Myocyte (in vitro differentiated cells): ENCODE measurements at regions not wholly inside any gene's neighbourhood (a gene's known extent, or its start where the extent isn't known, plus 50 kb on each side); places are given as distances from the start of the nearest gene placed in this dataset.

Source experiments
- DNase-seq: peaks from one replicate; pipeline ENCODE4 v3.0.0-alpha.2; 2012; ENCODE audit warnings: low read depth

DNA sequence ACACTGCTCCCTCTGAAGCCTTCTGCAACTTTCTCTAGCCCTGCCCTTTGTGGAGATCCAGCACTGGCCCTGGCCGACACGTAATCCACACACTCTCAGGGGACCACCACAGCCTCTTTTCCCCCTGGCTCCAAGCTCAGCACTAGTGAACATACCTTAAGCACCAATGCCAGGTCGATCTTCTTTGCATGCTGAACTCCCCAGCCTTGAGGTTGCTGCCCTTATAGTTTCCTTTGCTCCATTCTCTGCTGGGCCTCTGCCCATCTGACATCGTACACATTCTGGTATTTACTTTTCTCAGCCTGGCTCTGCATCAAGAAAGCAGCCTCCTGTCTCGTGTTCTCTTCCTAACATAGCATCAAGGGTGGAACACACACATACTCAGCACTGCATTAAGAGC, 361.5 kb downstream of the LPIN1 start:
- no peak for DNase-seq

GRCh38 chr2:12109363-12110017, 363.1 kb downstream of the LPIN1 start:
- no peak for DNase-seq

DNA sequence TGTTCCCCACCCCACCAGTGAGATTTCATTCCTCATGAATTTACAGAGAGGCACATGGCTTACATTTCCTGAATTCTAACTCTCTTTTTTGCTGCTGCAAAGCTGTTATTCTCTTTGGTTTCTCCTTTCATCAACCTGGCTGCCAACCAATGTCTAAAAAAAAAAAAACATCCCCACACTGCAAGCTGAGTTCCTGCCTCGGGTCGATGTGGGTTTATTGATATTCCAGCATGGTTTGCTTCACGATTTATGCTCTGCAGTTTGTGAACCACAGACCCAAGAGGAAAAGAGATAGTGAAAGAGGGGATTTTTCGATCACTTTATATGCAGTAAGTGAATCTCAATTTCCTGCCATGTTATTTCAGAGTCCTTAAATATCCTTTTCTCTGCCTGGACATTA, 363.6 kb downstream of the LPIN1 start:
- DNase-seq = peak; percentile 46

GRCh38 chr2:12110481-12110880, 364.0 kb downstream of the LPIN1 start:
- no peak for DNase-seq

DNA sequence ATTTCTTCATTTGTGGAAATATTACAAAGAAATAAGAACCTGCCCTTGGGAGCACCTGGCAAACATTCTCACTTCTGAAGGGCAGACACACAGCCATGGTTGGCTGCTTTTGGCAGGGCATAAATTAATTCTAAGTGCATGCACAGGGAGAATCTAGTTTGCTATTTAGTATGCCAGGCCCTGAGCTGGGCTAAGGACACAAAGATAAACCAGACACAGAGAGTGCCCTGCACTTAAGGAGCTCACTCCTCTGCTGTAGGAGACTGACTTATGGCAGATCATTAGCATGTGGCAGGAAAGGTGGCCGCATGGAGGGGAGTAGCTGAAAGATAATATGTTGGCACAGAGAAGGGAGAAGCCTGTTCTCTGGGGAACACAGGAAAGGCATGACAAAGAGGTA, 367.0 kb downstream of the LPIN1 start:
- DNase-seq = no peak

DNA sequence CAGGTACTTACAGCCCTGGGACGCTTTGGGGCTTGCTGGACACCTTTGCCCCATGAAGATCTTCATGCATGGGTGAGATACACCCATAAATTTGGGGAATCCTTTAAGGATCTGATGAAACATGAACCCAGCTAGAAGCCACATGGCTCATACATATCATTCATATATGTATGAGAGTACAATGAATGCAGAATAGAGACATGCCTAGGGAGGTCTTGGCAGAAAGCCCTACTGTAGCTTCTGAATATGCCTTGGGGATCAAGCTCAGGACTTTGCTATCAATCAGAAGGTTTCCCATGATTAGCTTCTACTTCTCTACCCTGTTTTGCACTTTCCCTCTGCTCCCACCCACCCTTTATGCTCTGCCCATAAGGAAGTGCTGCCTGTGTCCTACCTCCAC, 368.4 kb downstream of the LPIN1 start:
- DNase-seq = no peak

DNA sequence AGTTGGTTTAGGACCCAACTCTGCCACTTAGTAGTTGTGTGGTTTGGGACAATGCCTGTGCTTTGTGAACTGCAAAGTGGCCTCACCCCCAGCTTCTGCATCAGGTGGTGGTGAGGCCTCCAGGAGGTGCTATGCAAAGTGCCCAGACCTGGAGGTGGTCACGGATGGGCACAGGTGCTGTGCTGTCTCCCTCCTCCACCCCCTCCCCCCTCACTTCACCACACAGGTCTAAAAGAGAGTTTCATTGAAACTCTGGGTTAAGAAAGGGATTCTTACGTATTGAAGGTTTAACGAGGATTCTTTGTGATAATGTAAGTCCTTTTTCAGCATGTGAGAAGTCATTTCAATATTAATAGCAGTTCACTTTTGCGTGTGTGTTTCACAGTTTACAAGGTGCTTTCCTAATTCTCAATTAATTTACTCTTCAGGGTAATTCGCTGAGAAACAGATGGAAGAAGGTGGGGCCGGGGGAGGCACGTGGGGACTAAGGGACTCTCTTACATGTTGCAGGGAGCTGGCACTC, 369.9 kb downstream of the LPIN1 start:
- DNase-seq = no peak

DNA sequence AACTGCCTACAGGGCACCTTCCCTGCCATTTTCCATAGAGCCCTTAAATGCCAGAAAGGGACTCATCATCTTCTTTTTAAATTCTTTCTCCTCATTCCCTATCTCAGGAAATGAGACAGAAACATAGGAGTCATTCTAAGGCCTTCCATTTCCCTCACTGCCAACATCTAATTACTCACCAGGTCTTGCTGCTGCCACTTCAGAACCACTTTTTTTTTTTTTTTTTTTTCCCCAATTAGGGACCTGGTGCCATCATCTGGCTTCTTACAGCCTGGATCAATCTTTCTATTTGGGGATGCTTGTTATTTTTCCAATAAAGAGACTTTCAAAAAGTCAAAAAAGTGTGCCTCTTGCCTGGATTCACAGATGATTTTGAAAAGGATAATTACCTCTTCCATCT, 373.4 kb downstream of the LPIN1 start:
- DNase-seq = no peak

DNA sequence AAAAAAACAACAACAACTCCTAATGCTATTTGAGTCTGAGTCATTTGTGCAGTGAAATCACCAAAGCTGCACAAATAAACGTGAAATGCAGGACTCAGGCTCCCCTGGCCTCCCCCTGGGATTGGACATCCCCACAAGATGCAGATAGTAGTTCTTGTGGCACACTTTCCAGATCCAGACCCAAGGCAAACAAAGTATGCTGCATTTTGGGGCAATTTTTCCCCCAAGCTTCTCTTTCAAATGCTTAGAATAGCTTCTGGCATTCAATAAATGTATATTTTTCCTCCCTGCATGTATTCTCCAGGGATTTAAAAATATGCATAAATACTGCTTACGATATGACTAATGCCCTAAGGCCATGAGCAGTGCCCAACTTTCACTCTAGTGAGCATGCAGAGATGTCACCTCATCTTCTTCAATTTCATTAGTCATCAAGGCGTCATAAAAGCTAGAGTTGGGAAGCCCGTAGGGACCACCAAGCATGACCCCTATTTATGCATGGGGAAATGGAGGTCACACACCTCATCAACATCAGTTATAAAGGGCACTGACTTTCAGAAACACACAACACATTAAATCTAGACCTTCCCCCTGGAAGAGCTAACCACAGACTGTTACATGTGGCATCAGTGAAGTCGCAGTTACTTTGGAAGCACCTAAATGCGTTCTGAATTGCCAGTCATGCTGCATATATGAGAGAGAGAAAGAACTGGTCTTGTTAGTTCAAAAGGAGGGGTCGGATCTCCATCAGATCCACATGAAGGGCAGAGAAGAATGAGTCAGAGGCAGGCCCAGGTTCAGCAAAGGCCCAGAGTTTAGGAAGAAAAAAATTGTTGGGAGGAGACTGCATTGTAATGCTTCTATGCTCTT, 374.1 kb downstream of the LPIN1 start:
- peak; percentile 24 for DNase-seq

DNA sequence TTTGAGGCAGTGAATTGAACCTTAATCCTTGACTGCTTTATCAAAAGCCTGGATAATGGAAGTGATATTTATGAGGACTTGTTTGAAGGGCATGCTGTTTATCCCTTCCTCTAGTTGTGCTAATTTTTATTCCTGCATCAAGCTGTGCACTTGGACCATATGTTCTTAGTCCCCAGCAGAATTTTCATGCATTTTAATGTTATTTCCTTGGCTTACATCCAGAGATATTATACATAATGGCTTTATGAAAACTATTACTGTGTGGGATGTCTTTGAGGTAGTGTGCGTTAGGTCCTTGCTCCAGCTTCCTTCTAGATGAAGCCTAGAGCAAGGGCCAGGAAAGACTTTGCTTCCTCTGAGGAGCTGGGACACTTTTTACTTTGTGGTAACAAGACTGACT, 378.4 kb downstream of the LPIN1 start:
- no peak for DNase-seq

DNA sequence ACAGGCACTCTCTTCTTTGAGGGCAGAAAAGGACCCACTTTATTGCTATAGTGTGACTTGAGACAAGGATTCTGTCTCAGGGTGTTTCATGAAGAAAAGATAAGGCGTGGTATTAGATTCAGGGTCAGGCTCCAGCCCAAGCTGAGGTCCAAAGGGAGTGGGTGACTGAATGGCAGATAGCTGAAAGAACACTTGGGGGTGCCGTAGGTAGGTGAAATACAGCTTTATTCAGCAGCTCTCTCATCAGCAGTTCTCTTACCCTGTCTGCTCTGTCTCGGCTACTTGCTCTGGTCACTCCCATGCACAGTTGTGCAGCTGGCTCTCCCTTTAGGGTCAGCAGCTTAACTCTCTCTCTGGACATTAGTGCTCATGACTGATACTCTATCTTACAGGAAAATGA, 379.9 kb downstream of the LPIN1 start:
- no peak for DNase-seq

DNA sequence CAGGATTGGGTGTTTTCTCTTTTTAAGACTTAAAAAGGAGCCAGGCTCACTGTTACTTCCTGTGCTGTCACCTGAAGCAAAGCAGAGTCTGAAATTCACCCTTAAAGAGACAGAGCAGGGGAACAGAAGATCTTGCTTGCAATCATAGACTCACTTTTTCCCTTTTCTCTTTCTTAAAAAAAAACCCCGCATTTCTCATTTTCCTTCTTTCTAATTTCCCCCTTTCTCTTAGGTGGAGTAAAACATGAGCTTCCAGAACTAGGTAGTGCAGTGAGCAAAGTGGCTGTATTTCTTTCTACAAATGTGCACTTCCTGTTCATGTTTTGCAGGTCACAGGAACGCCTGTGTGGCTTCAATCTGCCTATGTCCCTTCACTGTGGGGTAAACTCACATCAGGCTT, 381.2 kb downstream of the LPIN1 start:
- no peak for DNase-seq

- no peak for DNase-seq
Observed at GRCh38 chr2:12131975-12132374, 385.5 kb downstream of the LPIN1 start.

GRCh38 chr2:12141618-12142258, 395.3 kb downstream of the LPIN1 start:
- DNase-seq = no peak

DNA sequence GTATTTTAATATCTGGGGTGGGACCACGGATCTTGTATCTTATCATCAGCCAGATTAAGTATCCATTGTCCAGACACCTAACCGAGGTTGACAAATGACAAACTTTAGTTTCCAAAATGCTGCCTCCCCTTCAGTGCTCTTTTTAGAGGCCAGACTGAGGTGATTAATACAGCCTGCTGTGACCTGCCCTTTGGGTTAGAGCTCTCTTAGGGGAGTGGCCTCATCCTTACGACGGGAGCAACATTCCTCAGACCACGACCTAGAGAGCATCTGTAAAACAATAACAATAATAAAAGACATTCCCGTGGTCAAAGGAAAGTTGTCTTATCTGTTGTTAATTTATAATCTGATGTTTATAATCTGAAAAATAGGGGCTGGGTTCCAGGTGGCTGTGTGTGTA, 405.3 kb downstream of the LPIN1 start:
- DNase-seq = no peak

GRCh38 chr2:12152888-12153287, 406.5 kb downstream of the LPIN1 start:
- DNase-seq = no peak

GRCh38 chr2:12155303-12156051, 409.0 kb downstream of the LPIN1 start:
- DNase-seq = peak; percentile 83

GRCh38 chr2:12156349-12156748, 409.9 kb downstream of the LPIN1 start:
- no peak for DNase-seq

DNA sequence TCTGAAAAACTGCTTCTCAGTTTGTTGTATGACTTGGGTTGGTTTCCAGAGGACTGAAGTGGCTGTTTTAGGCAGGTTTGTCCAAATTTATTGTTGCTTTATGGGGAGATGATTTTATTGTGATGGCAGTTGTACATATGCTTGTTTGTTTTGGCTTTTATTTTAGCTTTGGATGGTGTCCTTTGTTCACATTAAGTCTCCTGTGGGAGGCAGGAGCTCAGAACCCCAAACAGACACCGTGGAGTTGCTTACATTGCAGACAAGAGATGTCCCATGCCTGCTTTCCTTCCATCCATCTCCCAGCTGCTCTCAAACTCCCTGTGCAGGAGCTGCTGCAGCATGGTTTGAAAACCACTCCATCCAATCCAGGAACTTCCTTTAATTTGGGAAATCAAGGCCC, 414.7 kb downstream of the LPIN1 start:
- DNase-seq = no peak

DNA sequence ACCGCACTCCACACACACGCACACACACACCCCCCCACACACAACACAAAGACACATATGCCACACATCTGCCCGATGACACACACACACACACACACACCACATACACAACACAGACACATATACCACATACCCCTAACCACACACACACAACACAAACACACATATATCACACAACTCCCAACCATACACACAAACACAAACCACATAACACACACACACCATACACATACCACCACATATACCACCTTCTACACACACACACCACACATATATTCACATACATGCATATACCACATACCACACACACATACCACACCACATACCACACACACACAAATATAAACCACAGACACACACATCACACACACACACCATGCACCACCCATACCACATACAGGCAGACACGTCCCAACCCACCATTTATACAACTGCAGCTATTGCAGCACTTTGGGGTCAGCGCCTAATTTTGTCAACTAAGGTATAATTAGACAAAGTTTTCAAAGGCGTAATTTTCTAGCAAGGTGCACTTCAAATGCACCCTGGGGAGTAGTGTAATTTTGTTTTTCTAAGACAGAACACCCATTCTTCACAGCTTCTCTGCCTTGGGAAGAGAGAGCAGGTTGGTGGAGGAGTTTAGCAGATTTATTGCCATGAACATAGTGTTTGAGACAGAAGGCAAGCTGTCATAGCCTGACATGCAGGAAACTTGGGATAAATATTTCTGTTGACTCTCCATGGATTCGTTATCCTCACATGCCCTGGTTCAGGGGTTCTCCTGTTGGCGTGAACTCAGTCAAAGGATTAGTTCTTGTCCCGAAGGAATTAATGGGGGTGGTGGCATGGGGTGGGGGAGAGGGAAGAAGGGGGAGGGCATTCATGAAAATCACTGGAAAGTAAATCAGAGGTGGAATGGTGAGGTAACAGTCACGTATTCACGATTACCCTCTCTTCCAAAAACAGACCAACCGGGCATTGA, 416.1 kb downstream of the LPIN1 start:
- DNase-seq = no peak
